Endometrial microvascular endothelial cells (primary cell): ENCODE measurements at regions not wholly inside any gene's neighbourhood (a gene's known extent, or its start where the extent isn't known, plus 50 kb on each side); places are given as distances from the start of the nearest gene placed in this dataset.

Experiments
- in situ Hi-C: cut with HindIII; loops from 2 replicates; pipeline ENCODE4 v1.10.0; 2017; ENCODE audit warnings: low sequenced_read_pairs, low pct_unique_long_range_greater_than_20kb; ENCODE audit errors: inconsistent ontology term

GRCh38 chr13:50071379-50071778 lies 56.1 kb downstream of the KCNRG start:
- in situ Hi-C loops, result loop anchor here (10.0 kb wide), 1 partner anchor 53 kb away; no protein-coding TSS in a partner anchor

- in situ Hi-C loops, result loop anchor here (10.0 kb wide), 1 partner anchor 52 kb away; no protein-coding TSS in a partner anchor
These were observed 57.4 kb downstream of the KCNRG start for GRCh38 chr13:50072676-50073075.

GRCh38 chr13:50073340-50073739 lies 58.1 kb downstream of the KCNRG start:
- in situ Hi-C loops, result loop anchor here (10.0 kb wide), 1 partner anchor 51 kb away; no protein-coding TSS in a partner anchor

GRCh38 chr13:50074843-50075242 lies 59.6 kb downstream of the KCNRG start:
- in situ Hi-C loops, result loop anchor here (10.0 kb wide), 1 partner anchor 50 kb away; no protein-coding TSS in a partner anchor

GRCh38 chr13:50075619-50076097 lies 60.4 kb downstream of the KCNRG start:
- in situ Hi-C loops, result loop anchor here (10.0 kb wide), 1 partner anchor 49 kb away; no protein-coding TSS in a partner anchor

GRCh38 chr13:50077431-50077830 lies 62.2 kb downstream of the KCNRG start:
- in situ Hi-C loops, result loop anchor here (10.0 kb wide), 1 partner anchor 47 kb away; no protein-coding TSS in a partner anchor

GRCh38 chr13:50078231-50078894 lies 63.1 kb downstream of the KCNRG start:
- in situ Hi-C loops, result loop anchor here (10.0 kb wide), 1 partner anchor 46 kb away; no protein-coding TSS in a partner anchor

GRCh38 chr13:50078895-50079654 lies 63.8 kb downstream of the KCNRG start:
- in situ Hi-C loops, result loop anchor here (10.0 kb wide), 1 partner anchor 46 kb away; no protein-coding TSS in a partner anchor

GRCh38 chr13:50079655-50080202 lies 64.5 kb downstream of the KCNRG start:
- in situ Hi-C loops, result loop anchor here (10.0 kb wide), 1 partner anchor 45 kb away; no protein-coding TSS in a partner anchor

- in situ Hi-C loops, result no loop called here
These were observed 65.1 kb downstream of the KCNRG start for GRCh38 chr13:50080203-50080910.

GRCh38 chr13:50080911-50081678 lies 65.9 kb downstream of the KCNRG start:
- in situ Hi-C loops, result no loop called here

- in situ Hi-C loops, result no loop called here
These were observed 66.6 kb downstream of the KCNRG start for GRCh38 chr13:50081679-50082425.

- in situ Hi-C loops, result no loop called here
These were observed 67.4 kb downstream of the KCNRG start for GRCh38 chr13:50082426-50083281.

- in situ Hi-C loops, result no loop called here
These were observed 69.8 kb downstream of the KCNRG start for GRCh38 chr13:50085063-50085462.

GRCh38 chr13:50089633-50090032 lies 74.4 kb downstream of the KCNRG start:
- in situ Hi-C loops, result no loop called here

- in situ Hi-C loops, result no loop called here
These were observed 75.0 kb downstream of the KCNRG start for GRCh38 chr13:50090211-50090610.
